ENCODE measurements at regions not wholly inside any gene's neighbourhood (a gene's known extent, or its start where the extent isn't known, plus 50 kb on each side); places are given as distances from the start of the nearest gene placed in this dataset.

DNA sequence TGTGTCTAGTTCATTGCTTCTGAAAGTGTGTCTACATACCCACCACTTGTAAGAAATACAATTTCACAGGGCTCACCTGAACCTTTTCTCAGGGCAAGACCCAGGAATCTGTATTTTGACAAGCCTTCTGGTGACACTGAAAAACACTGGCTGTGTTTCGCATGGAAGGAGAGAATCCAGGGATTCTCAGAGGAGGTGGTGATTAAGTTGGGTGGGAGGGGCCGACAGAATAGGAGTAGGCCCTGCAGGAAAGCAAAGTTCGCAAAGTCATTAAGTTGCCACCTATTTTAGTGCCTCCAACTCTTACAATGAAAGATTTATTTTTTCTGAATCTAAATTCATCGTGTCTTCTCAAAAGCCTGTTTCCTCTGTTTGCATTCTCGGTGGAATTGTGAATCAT is 186.8 kb downstream of the FAT3 start:
- Histone ChIP-seq H3K27me3 (ENCODE audit: insufficient read depth, low read length, poor library complexity) (no peaks in the 10 kb centered on the region), H3K27ac (ENCODE audit: low read length) (no peak overlapping the region), H2AFZ (ENCODE audit: low read depth, low read length) (no peak overlapping the region), H3K4me1 (ENCODE audit: insufficient read depth, low read length) (no peaks in the 10 kb centered on the region), H3K36me3 (ENCODE audit: insufficient read depth, low read length) (no peaks in the 10 kb centered on the region), H3K4me2 (ENCODE audit: insufficient read depth, low read length) (no peak overlapping the region), H3K9me3 (ENCODE audit: insufficient read depth, low read length, severe bottlenecking) (no peaks in the 10 kb centered on the region), H3K4me3 (ENCODE audit: low read depth in 1 of 2, low read length in 2 of 2) (no peak overlapping the region), H4K20me1 (ENCODE audit: insufficient read depth, low read length) (no peaks in the 10 kb centered on the region), H3K9ac (ENCODE audit: low read depth, low read length) (no peak overlapping the region), H3K79me2 (ENCODE audit: insufficient read depth, low read length) (no peaks in the 10 kb centered on the region)
- no peak for DNase-seq
- TF ChIP-seq, protein P1, sequence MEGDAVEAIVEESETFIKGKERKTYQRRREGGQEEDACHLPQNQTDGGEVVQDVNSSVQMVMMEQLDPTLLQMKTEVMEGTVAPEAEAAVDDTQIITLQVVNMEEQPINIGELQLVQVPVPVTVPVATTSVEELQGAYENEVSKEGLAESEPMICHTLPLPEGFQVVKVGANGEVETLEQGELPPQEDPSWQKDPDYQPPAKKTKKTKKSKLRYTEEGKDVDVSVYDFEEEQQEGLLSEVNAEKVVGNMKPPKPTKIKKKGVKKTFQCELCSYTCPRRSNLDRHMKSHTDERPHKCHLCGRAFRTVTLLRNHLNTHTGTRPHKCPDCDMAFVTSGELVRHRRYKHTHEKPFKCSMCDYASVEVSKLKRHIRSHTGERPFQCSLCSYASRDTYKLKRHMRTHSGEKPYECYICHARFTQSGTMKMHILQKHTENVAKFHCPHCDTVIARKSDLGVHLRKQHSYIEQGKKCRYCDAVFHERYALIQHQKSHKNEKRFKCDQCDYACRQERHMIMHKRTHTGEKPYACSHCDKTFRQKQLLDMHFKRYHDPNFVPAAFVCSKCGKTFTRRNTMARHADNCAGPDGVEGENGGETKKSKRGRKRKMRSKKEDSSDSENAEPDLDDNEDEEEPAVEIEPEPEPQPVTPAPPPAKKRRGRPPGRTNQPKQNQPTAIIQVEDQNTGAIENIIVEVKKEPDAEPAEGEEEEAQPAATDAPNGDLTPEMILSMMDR (IDR thresholded peaks at IDR 0.05; ENCODE audit: borderline replicate concordance, extremely low read depth, low read length, poor library complexity, severe bottlenecking), result no peak
- TF ChIP-seq EZH2 (IDR thresholded peaks at IDR 0.05; ENCODE audit: borderline replicate concordance, low read depth, low read length, severe bottlenecking), result no peak
- ATAC-seq (ENCODE audit: insufficient read depth, low read depth), result no peak

DNA sequence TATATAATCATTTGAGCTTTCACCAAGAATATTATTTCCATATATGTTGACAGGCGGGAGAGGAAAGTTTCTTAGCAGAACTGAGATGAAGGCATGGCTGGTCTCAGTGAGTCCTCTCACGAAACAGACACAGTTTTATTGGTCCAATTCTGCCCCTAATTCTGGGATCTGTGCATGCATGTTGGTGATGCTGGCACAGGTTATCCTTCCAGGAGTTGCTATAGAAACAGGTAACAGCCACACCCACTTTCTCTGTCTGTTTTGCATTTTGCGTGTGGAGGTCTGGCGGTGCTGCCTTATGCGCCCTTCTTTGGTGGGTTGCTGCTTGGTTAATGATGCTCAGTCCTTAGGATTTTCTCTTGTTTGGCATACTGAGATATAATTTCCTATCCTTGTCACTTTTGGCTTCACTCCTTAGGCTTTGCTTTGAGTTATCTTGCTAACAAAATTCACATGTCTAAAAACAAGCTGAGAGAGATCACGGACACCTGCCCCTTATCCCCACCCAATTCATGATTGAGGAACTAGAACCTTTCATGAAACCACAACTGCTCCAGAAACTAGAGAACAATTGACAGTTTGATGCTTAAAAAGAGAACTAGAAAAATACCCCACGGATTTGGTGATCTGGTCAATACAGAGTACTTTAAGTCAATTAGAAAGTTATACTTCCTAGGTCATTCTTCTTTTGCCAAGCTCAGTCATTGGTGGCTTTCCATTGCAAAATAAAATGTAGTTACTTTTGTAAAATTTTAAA is 189.3 kb downstream of the FAT3 start:
- Histone ChIP-seq H3K4me2 (ENCODE audit: insufficient read depth, low read length) (no peak overlapping the region), H3K27ac (ENCODE audit: low read length) (no peak overlapping the region), H3K27me3 (ENCODE audit: insufficient read depth, low read length, poor library complexity) (no peaks in the 10 kb centered on the region), H3K79me2 (ENCODE audit: insufficient read depth, low read length) (no peaks in the 10 kb centered on the region), H3K36me3 (ENCODE audit: insufficient read depth, low read length) (no peaks in the 10 kb centered on the region), H3K4me3 (ENCODE audit: low read depth in 1 of 2, low read length in 2 of 2) (no peak overlapping the region), H3K9ac (ENCODE audit: low read depth, low read length) (no peak overlapping the region), H3K4me1 (ENCODE audit: insufficient read depth, low read length) (no peaks in the 10 kb centered on the region), H2AFZ (ENCODE audit: low read depth, low read length) (no peak overlapping the region), H4K20me1 (ENCODE audit: insufficient read depth, low read length) (no peaks in the 10 kb centered on the region), H3K9me3 (ENCODE audit: insufficient read depth, low read length, severe bottlenecking) (no peaks in the 10 kb centered on the region)
- no peak for DNase-seq
- no peak for ATAC-seq (ENCODE audit: insufficient read depth, low read depth)
- TF ChIP-seq, protein P1 (IDR thresholded peaks at IDR 0.05; ENCODE audit: borderline replicate concordance, extremely low read depth, low read length, poor library complexity, severe bottlenecking), result no peak
- TF ChIP-seq EZH2 (IDR thresholded peaks at IDR 0.05; ENCODE audit: borderline replicate concordance, low read depth, low read length, severe bottlenecking), result no peak

DNA sequence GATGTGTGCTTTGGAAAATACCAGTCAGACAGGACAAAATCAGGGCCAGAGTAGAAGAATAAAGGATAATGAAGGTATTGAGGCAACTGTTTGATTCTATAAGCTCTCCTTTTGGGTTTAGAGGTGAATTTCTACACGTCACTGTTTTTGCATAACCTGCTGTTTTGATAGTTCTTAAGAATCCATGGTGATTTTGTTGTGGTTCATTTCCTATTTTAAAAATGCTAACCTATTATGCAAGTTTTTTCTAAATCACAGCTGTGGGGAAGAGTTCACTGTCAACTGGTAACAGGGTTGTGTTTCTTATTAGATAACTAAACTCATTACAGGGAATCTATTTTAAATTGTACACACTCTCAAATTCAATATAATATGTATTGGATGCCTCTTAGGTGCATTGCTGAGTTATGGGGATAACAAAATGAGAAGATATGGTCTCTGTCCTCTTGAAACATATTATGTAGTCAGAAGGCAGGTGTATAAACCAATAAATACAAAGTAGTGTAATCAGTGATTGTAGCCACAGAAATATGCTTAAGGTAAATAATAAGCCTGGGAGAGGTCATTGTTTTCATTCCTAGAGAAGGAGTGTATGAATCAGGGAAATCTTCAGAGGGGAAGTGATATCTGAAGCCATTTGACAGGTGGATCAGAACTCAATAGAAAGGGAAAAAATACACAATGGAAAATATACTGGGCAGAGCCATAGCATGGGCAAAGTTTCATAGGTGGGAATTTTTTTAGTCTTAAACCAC is 192.5 kb downstream of the FAT3 start:
- Histone ChIP-seq H3K4me3 (ENCODE audit: low read depth in 1 of 2, low read length in 2 of 2) (no peak overlapping the region), H3K36me3 (ENCODE audit: insufficient read depth, low read length) (no peaks in the 10 kb centered on the region), H3K27me3 (ENCODE audit: insufficient read depth, low read length, poor library complexity) (no peaks in the 10 kb centered on the region), H4K20me1 (ENCODE audit: insufficient read depth, low read length) (no peaks in the 10 kb centered on the region), H3K79me2 (ENCODE audit: insufficient read depth, low read length) (no peaks in the 10 kb centered on the region), H3K9me3 (ENCODE audit: insufficient read depth, low read length, severe bottlenecking) (no peaks in the 10 kb centered on the region), H2AFZ (ENCODE audit: low read depth, low read length) (no peak overlapping the region), H3K9ac (ENCODE audit: low read depth, low read length) (no peak overlapping the region), H3K4me2 (ENCODE audit: insufficient read depth, low read length) (no peak overlapping the region), H3K27ac (ENCODE audit: low read length) (no peak overlapping the region), H3K4me1 (ENCODE audit: insufficient read depth, low read length) (no peaks in the 10 kb centered on the region)
- ATAC-seq (ENCODE audit: insufficient read depth, low read depth) (no peak), DNase-seq (no peak)
- TF ChIP-seq EZH2 (IDR thresholded peaks at IDR 0.05; ENCODE audit: borderline replicate concordance, low read depth, low read length, severe bottlenecking), result no peak
